ENCODE measurements at regions not wholly inside any gene's neighbourhood (a gene's known extent, or its start where the extent isn't known, plus 50 kb on each side); places are given as distances from the start of the nearest gene placed in this dataset.

DNA sequence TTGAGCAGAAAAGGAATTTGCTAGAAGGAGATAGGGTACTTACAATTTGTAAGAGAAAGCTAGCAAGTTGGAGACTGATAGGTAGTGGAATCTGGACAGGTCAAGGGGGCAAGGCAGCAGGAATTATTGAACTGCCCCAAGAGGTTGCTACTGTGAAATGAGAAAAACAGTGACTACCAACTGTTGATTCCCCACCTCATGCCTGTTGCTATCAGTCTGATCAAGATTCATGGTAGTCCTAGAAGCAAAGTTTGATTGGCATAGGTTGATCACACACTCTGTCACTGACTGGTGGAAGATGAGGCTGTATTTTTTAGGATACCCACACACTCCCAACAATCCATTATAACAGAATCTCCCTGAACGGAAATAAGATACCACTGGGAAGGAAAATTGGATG is 89.4 kb upstream of the IGF1 start:
- DNase-seq (ENCODE audit: low read depth, low spot score) = no peak
- TF ChIP-seq, protein P1, sequence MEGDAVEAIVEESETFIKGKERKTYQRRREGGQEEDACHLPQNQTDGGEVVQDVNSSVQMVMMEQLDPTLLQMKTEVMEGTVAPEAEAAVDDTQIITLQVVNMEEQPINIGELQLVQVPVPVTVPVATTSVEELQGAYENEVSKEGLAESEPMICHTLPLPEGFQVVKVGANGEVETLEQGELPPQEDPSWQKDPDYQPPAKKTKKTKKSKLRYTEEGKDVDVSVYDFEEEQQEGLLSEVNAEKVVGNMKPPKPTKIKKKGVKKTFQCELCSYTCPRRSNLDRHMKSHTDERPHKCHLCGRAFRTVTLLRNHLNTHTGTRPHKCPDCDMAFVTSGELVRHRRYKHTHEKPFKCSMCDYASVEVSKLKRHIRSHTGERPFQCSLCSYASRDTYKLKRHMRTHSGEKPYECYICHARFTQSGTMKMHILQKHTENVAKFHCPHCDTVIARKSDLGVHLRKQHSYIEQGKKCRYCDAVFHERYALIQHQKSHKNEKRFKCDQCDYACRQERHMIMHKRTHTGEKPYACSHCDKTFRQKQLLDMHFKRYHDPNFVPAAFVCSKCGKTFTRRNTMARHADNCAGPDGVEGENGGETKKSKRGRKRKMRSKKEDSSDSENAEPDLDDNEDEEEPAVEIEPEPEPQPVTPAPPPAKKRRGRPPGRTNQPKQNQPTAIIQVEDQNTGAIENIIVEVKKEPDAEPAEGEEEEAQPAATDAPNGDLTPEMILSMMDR (IDR thresholded peaks at IDR 0.05; ENCODE audit: insufficient read depth, low read length, missing control alignments) = no peak
- CTCF ChIA-PET = no interaction called here
- no peak overlapping the region for H3K4me3 ChIP-seq (ENCODE audit: low read depth, low read length)
- POLR2A ChIA-PET = no interaction called here

DNA sequence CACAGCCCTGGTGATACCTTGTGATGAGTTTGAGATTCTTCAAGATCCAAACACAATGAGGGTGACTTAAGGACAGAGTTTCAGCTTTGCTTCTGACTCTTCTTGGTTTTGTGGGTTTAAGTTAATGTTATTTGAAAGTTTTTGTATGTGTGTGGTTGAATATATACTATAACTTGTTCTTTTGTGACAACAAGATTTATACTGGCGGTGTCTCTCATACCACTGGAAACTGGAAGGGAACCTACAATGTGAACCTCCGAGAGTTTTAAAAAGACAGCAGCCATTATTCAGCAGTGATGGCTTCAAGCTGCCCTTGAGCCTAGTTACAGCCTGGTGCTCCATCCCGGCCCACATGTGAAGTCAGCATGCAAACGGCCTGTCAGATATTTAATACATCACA is 87.9 kb upstream of the IGF1 start:
- H3K4me3 ChIP-seq (ENCODE audit: low read depth, low read length) = no peak overlapping the region
- CTCF ChIA-PET = interaction anchor here (1.0 to 1.9 kb wide), 3 partner anchors 20 to 134 kb away, joined by 3 to 5 read pairs (median 5); no protein-coding TSS in a partner anchor
- TF ChIP-seq, protein P1 (IDR thresholded peaks at IDR 0.05; ENCODE audit: insufficient read depth, low read length, missing control alignments) = no peak
- DNase-seq (ENCODE audit: low read depth, low spot score) = no peak
- POLR2A ChIA-PET = no interaction called here

DNA sequence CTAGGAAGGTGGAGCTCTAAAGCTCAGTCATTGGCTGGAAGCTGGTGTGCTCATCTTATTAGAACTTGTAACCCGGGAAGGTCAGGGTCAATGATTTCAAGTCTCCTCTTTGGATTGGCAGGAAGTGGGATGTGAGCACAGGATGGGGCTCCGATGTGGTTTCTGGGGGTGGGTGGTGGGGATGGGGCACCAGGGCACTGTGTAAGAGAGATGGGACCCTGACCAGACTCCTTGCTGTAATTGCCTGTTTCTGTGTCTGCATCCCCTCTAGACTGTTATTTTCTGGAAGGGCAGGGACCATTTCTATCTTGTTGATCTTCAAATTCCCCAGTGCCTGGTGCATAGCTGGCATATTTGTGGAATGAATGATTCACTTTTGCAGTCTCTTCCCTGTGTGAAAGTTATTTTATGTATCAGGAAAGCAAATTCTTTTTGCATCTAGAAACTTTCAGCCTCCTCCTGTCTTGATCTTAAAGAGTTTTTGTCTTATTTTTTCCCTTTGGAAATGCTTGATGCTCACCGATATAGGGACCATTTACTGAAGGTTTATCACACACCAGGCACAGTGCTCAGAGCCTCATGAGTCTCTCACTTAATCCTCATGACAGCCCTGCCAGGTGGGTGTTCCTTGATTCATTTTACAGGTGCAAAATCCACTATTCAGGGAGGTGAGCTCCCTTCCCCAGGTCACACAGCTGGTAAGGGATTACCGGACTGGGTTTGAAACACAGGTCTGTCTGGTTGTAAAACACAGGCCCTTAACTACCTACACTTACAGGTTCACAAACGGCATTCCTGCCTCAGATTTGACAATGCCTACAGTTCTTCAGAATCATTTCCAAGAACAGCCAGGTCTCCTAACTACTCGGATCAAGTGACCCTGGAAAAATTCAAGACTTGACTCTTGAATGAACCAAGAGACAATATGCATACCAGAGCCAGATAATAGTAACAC is 86.9 kb upstream of the IGF1 start:
- CTCF ChIA-PET = interaction anchor here (1.1 to 1.9 kb wide), 2 partner anchors 19 to 24 kb away, joined by 3 to 5 read pairs; no protein-coding TSS in a partner anchor
- peak; percentile 73 for DNase-seq (ENCODE audit: low read depth, low spot score)
- TF ChIP-seq, protein P1 (IDR thresholded peaks at IDR 0.05; ENCODE audit: insufficient read depth, low read length, missing control alignments) = no peak
- no peak overlapping the region for H3K4me3 ChIP-seq (ENCODE audit: low read depth, low read length)
- POLR2A ChIA-PET = interaction anchor here (0.6 to 2.0 kb wide), 3 partner anchors 10 to 597 kb away, joined by 3 to 8 read pairs (median 4); no protein-coding TSS in a partner anchor

DNA sequence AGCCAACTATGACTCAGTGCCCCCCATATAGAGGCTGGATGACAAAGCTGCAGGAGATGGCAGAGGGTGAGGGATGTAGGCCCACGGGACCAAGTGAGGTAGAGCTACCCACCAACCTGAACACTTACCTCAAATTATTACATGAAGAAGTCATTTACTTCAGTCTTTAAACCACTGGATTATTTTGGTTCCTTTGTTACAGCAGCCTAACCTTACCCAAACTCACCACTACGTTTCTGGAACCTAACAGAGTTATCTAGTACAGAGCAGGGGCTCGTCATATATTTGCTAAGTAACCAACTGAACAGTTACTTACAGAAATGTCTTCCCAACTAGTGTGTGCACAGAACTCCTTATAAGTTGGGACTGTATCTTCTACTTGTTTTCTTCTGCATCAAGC is 85.2 kb upstream of the IGF1 start:
- ChIA-PET CTCF (interaction anchor here (1.2 kb wide), 1 partner anchor 26 kb away, joined by 4 read pairs; no protein-coding TSS in a partner anchor), POLR2A (no interaction called here)
- no peak overlapping the region for H3K4me3 ChIP-seq (ENCODE audit: low read depth, low read length)
- TF ChIP-seq, protein P1 (IDR thresholded peaks at IDR 0.05; ENCODE audit: insufficient read depth, low read length, missing control alignments) = no peak
- DNase-seq (ENCODE audit: low read depth, low spot score) = no peak

DNA sequence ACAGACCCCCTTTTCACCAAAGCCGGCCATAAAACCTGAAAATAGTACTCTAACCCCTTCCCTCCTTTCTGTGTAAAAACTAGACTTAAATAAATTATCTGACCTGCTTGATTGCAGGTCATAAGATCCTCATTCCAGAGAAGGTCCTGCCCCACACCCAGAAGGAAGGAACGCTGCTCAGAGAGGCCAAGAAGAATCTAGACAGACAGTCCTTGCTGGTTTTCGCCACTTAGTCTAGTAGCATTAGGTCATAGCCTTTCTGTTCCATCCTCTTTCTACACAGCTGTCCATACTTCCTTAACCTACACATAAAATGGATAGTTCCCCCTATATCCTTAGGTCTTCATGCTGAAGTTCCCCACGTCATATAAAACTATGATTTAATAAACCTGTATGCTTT is 83.7 kb upstream of the IGF1 start:
- H3K4me3 ChIP-seq (ENCODE audit: low read depth, low read length) = no peak overlapping the region
- no peak for DNase-seq (ENCODE audit: low read depth, low spot score)
- ChIA-PET POLR2A (no interaction called here), CTCF (interaction anchor here (1.2 kb wide), 1 partner anchor 25 kb away, joined by 4 read pairs; no protein-coding TSS in a partner anchor)
- TF ChIP-seq, protein P1 (IDR thresholded peaks at IDR 0.05; ENCODE audit: insufficient read depth, low read length, missing control alignments) = no peak

DNA sequence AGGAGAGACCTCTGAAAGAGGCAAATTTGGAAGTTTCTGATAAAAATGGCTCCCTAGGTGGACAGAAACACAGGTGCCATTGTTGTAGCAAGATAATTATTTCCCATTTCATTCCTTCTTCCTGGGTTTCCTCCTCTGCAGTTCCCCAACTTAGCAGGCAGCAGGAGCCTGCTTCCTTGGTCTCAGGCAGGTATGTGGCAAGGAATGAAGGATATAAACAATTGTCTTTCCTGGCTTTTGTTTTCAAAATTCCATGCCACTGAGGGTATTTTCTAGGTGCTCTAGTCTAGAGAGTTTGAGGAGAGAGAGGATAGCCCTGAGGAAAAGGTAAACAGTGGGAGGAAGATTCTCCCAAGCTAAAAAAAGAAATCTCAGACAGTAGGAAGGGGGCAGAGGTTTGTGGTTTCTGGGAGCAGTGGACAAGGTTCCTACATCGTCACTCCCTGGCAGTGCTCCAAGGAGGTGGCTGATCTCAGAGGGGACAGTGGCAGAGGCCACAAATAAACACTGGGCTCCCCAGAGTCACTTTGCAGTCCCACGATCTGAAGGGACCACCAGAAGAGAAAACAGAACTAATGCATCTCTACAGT is 82.6 kb upstream of the IGF1 start:
- TF ChIP-seq, protein P1 (IDR thresholded peaks at IDR 0.05; ENCODE audit: insufficient read depth, low read length, missing control alignments) = no peak
- no peak for DNase-seq (ENCODE audit: low read depth, low spot score)
- H3K4me3 ChIP-seq (ENCODE audit: low read depth, low read length) = no peak overlapping the region
- ChIA-PET POLR2A (no interaction called here), CTCF (no interaction called here)

Data from AG04449 (cell line).